Caco-2 (cell line): ENCODE measurements at regions not wholly inside any gene's neighbourhood (a gene's known extent, or its start where the extent isn't known, plus 50 kb on each side); places are given as distances from the start of the nearest gene placed in this dataset.

ENCODE experiments used
- BruUV-seq: library from RNA; stranded (reverse); fragments of 400-500 nt; replicated peaks from 2 replicates; lab custom pipeline; 2021; lab: Mats Ljungman, UMichigan
- CTCF ChIA-PET: fragments of 300-600 bp; sonication (Branson Sonifier 250); formaldehyde crosslinking; loops from one replicate; lab custom pipeline; 2022; ENCODE audit warnings: antibody characterized with exemption; lab: Charles Lee
- POLR2A ChIA-PET: fragments of 300-600 bp; sonication (Branson Sonifier 250); formaldehyde crosslinking; loops from one replicate; lab custom pipeline; 2022; ENCODE audit warnings: antibody characterized with exemption; lab: Charles Lee
- DNase-seq, 2 experiments: peaks; one replicate each; pipeline versions ENCODE4 v3.0.0 to v3.0.0-alpha.2; 2020 to 2022
- H3K27me3 ChIP-seq: replicated peaks from 2 replicates; pipeline ENCODE4 v1.6.0; 2011; ENCODE audit warnings: low read length; ENCODE audit not compliant: control insufficient read depth, insufficient read depth
- H3K36me3 ChIP-seq: 2 replicates; pipeline ENCODE4 v1.5.1; 2011; ENCODE audit warnings: low read length; ENCODE audit not compliant: control insufficient read depth, insufficient read depth
- H3K4me1 ChIP-seq: fragments of 250-450 bp; sonication (Bioruptor Pico); 2 replicates; pipeline ENCODE4 v1.5.1; 2020; ENCODE audit warnings: mild to moderate bottlenecking
- H3K4me3 ChIP-seq: 2 replicates; pipeline ENCODE4 v1.5.1; 2011; ENCODE audit warnings: low read depth, mild to moderate bottlenecking, control low read depth, low read length
- H3K9me3 ChIP-seq: fragments of 250-450 bp; sonication (Bioruptor Pico); 2 replicates; pipeline ENCODE4 v1.5.1; 2020; ENCODE audit warnings: mild to moderate bottlenecking, moderate library complexity
- H3K27ac Mint-ChIP-seq: one replicate; pipeline ENCODE4 v1.8.0; 2022; ENCODE audit warnings: mixed read lengths; ENCODE audit not compliant: unreplicated experiment
- H3K27me3 Mint-ChIP-seq: one replicate; pipeline ENCODE4 v1.8.0; 2022; ENCODE audit warnings: mixed read lengths; ENCODE audit not compliant: insufficient read depth, unreplicated experiment
- H3K36me3 Mint-ChIP-seq: one replicate; pipeline ENCODE4 v1.8.0; 2022; ENCODE audit warnings: mild to moderate bottlenecking, mixed read lengths; ENCODE audit not compliant: insufficient read depth, unreplicated experiment
- H3K4me1 Mint-ChIP-seq: one replicate; pipeline ENCODE4 v1.8.0; 2022; ENCODE audit warnings: low read depth, mixed read lengths; ENCODE audit not compliant: unreplicated experiment
- H3K4me3 Mint-ChIP-seq: one replicate; pipeline ENCODE4 v1.8.0; 2022; ENCODE audit warnings: mild to moderate bottlenecking, moderate library complexity, mixed read lengths; ENCODE audit not compliant: unreplicated experiment
- H3K9me3 Mint-ChIP-seq: one replicate; pipeline ENCODE4 v1.8.0; 2022; ENCODE audit warnings: mixed read lengths; ENCODE audit not compliant: unreplicated experiment
- CTCF ChIP-seq, 2 experiments: fragments of 200-600 bp in 1 of 2; IDR thresholded peaks; 1 replicate in 1 of 2; 2 replicates in 1 of 2; pipeline versions ENCODE4 v1.5.1 to v1.8.0; 2011 to 2022; ENCODE audit warnings: antibody characterized with exemption in 1 of 2, control low read depth in 1 of 2, inconsistent platforms in 1 of 2, low read depth in 1 of 2, low read length in 1 of 2, mild to moderate bottlenecking in 1 of 2, moderate library complexity in 1 of 2; ENCODE audit not compliant: insufficient read depth in 1 of 2, severe bottlenecking in 1 of 2, unreplicated experiment in 1 of 2
- intact Hi-C: fragments of 100-400 bp; cut with micrococcal nuclease; formaldehyde crosslinking; loops from one replicate; pipeline ENCODE4 v1.10.0; 2022; ENCODE audit not compliant: unreplicated experiment

- Mint-ChIP-seq H3K27me3 (no peaks in the 10 kb centered on the region), H3K4me1 (peaks cover 16% of the 10 kb centered on the region), H3K27ac (no peak overlapping the region), H3K36me3 (no peaks in the 10 kb centered on the region), H3K4me3 (no peak overlapping the region), H3K9me3 (no peaks in the 10 kb centered on the region)
- peaks cover 16% of the 10 kb centered on the region for H3K4me1 ChIP-seq
- TF ChIP-seq CTCF (IDR thresholded peaks at IDR 0.05; ENCODE audit: insufficient read depth in 1 of 2, low read depth in 1 of 2, low read length in 1 of 2, severe bottlenecking in 1 of 2, unreplicated experiment in 1 of 2), result no peak
- no peaks in the 10 kb centered on the region for H3K27me3 ChIP-seq
- ChIA-PET CTCF (no interaction called here), POLR2A (no interaction called here)
- no peaks in the 10 kb centered on the region for H3K36me3 ChIP-seq
- no peak for DNase-seq
- BruUV-seq, result no TSS peak
- intact Hi-C loops, result loop anchor here (10.0 kb wide), 1 partner anchor 111 kb away; no protein-coding TSS in a partner anchor
- H3K4me3 ChIP-seq, result no peak overlapping the region
- no peaks in the 10 kb centered on the region for H3K9me3 ChIP-seq
These were observed 126.4 kb downstream of the BANF2 start for GRCh38 chr20:17825960-17826843.

- Mint-ChIP-seq H3K27ac (no peak overlapping the region), H3K4me3 (no peak overlapping the region), H3K36me3 (no peaks in the 10 kb centered on the region), H3K4me1 (peaks cover 16% of the 10 kb centered on the region), H3K9me3 (no peaks in the 10 kb centered on the region), H3K27me3 (no peaks in the 10 kb centered on the region)
- H3K27me3 ChIP-seq, result no peaks in the 10 kb centered on the region
- ChIA-PET POLR2A (no interaction called here), CTCF (no interaction called here)
- DNase-seq, result no peak
- no peak overlapping the region for H3K4me3 ChIP-seq
- intact Hi-C loops, result loop anchor here (10.0 kb wide), 1 partner anchor 111 kb away; no protein-coding TSS in a partner anchor
- peaks cover 16% of the 10 kb centered on the region for H3K4me1 ChIP-seq
- H3K36me3 ChIP-seq, result no peaks in the 10 kb centered on the region
- H3K9me3 ChIP-seq, result no peaks in the 10 kb centered on the region
- no TSS peak for BruUV-seq
- TF ChIP-seq CTCF (IDR thresholded peaks at IDR 0.05; ENCODE audit: insufficient read depth in 1 of 2, low read depth in 1 of 2, low read length in 1 of 2, severe bottlenecking in 1 of 2, unreplicated experiment in 1 of 2), result no peak
These were observed 125.6 kb downstream of the BANF2 start for GRCh38 chr20:17825252-17825959.

- no peaks in the 10 kb centered on the region for H3K36me3 ChIP-seq
- intact Hi-C loops, result loop anchor here (5.0 to 10.0 kb wide), 2 partner anchors 110 to 157 kb away; no protein-coding TSS in a partner anchor
- ChIA-PET CTCF (interaction anchor here (1.0 kb wide), 1 partner anchor 114 kb away, joined by 4 read pairs; no protein-coding TSS in a partner anchor), POLR2A (no interaction called here)
- H3K4me3 ChIP-seq, result no peak overlapping the region
- no peak for TF ChIP-seq CTCF (IDR thresholded peaks at IDR 0.05; ENCODE audit: insufficient read depth in 1 of 2, low read depth in 1 of 2, low read length in 1 of 2, severe bottlenecking in 1 of 2, unreplicated experiment in 1 of 2)
- H3K9me3 Mint-ChIP-seq, result peaks cover under 1% of the 10 kb centered on the region
- H3K4me3 Mint-ChIP-seq, result no peak overlapping the region
- no peaks in the 10 kb centered on the region for H3K9me3 ChIP-seq
- BruUV-seq, result no TSS peak
- no peak overlapping the region for H3K27ac Mint-ChIP-seq
- no peaks in the 10 kb centered on the region for H3K27me3 Mint-ChIP-seq
- H3K4me1 ChIP-seq, result peaks cover 16% of the 10 kb centered on the region
- H3K4me1 Mint-ChIP-seq, result peaks cover 16% of the 10 kb centered on the region
- DNase-seq, result no peak
- no peaks in the 10 kb centered on the region for H3K27me3 ChIP-seq
- H3K36me3 Mint-ChIP-seq, result no peaks in the 10 kb centered on the region
These were observed 125.0 kb downstream of the BANF2 start for GRCh38 chr20:17824676-17825251.
